HG02623 (cell line): ENCODE measurements at regions not wholly inside any gene's neighbourhood (a gene's known extent, or its start where the extent isn't known, plus 50 kb on each side); places are given as distances from the start of the nearest gene placed in this dataset.
"Not testable (repeated sequence)": the region's sequence is repeated elsewhere in the genome, so short reads cannot be mapped to it uniquely, and the experiment has no call there.

Experiments
- ATAC-seq: cut with Tn5 transposase; IDR thresholded peaks from one replicate; pipeline ENCODE4 v1.9.1; 2021; ENCODE audit warnings: moderate library complexity; ENCODE audit not compliant: unreplicated experiment

DNA sequence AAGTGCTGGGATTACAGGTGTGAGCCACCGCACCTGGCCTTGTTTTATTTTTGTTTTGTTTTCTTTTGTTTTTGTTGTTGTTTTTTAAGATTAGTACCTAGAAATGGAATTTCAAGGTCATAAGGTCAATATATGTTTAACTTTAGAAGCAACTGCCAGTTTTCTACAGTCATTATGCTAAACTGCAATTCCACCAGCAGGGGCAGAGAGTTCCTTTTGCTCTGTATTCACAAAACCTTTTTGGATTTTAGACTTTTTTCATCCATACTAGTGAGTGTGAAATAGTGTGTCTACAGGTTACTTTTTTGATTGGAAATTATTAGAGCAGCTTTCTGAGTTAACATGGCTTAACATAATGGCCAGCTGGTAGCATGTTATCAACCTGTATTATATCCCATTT is 580.6 kb downstream of the TRIML1 start:
- no peak for ATAC-seq

- ATAC-seq, result no peak
These were observed 583.7 kb downstream of the TRIML1 start for GRCh38 chr4:188722911-188723310.

- no peak for ATAC-seq
These were observed 588.5 kb downstream of the TRIML1 start for GRCh38 chr4:188727746-188728145.

DNA sequence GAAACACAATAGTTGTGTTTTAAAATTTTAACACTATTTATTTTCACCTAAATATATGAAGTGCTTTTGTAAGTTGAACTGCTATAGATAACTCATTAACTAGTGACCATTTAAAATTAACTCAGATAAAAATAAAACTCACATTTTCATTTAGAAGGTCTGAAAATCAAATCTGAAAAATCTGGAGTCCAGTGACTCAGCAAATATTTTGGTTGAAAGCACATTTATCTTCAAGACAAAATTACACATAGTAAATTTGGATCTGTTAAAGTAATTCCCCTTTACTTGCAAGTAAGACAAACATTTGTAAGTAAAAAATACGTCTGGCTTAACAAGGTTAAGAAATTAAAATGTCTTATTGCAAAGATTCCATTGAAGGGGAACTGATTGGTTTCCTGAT is 589.1 kb downstream of the TRIML1 start:
- no peak for ATAC-seq

- no peak for ATAC-seq
These were observed 592.9 kb downstream of the TRIML1 start for GRCh38 chr4:188732131-188732530.

DNA sequence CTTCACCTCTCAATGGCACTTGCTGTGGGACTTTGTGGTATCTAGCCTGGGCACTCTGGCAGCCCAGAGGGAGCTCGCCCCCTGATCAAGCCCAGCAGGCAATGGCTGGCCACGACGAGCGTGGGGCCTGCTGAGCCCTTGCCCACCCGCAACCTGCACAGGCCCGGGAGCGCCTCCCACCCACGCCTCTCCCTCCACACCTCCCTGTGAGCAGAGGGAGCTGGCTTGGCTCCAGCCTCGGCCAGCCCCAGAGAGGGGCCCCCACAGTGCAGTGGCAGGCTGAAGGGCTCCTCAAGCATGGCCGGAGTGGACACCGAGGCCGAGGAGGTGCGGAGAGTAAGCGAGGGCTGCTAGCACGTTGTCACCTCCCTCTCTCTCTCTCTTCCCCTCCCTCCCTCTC is 595.8 kb downstream of the TRIML1 start:
- ATAC-seq, result no peak

- ATAC-seq, result no peak
These were observed 598.2 kb downstream of the TRIML1 start for GRCh38 chr4:188737251-188738002.

DNA sequence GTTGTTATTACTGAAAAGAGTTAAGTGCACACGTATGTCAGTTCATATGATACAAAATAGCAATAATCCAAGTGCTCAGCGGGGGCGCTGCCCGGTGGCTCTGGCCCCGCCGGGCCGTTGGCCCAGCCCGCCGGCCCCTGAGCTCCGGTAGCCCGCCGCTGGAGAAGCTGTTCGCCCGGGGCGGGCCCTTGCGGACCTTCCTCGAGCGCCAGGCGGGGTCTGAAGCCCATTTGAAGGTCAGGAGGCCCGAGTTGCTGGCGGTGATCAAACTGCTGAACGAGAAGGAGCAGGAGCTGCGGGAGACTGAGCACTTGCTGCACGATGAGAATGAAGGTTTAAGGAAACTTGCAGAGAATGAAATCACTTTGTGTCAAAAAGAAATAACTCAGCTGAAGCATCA is 599.0 kb downstream of the TRIML1 start:
- ATAC-seq, result not testable (repeated sequence)

DNA sequence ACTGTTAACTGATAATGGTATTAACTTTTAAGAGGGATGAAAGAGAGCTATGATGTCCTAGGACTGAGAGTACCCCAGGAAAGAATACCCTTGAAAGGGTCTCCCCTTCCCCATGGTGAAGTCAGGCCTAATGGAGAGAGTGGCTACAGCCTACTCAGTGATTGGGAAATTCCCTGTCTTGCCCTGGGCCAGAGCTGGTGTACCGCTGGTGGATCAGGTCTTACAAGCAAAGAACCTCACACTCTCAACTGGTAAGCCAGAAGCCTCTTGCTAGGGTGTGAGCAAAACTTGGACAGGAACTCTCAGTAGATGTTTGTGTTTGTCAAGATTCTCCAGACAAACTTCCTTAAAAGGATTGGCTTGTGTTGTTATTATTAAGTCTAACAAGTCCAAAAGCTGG is 600.9 kb downstream of the TRIML1 start:
- not testable (repeated sequence) for ATAC-seq

DNA sequence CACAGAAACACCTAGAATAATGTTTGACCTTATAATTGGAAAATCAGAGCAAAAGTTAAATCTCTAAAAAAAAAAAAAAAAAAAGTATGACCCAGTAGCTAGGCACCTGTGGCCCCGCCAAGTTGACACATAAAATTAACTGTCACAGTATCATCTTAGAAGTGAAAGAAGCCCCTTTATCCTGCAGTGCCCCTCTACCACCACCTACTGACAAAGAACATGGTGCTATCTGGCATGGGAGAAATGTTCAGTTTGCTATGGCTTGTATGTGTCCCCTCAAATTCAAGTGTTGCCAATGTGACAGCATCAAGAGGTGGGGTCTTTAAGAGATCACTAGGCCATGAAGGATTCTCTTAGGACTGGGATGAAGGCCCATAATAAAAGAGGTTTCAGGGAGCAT is 601.5 kb downstream of the TRIML1 start:
- ATAC-seq, result not testable (repeated sequence)

GRCh38 chr4:188754372-188755002 is 615.2 kb downstream of the TRIML1 start:
- no peak for ATAC-seq

GRCh38 chr4:188767496-188767895 is 628.3 kb downstream of the TRIML1 start:
- ATAC-seq, result no peak

DNA sequence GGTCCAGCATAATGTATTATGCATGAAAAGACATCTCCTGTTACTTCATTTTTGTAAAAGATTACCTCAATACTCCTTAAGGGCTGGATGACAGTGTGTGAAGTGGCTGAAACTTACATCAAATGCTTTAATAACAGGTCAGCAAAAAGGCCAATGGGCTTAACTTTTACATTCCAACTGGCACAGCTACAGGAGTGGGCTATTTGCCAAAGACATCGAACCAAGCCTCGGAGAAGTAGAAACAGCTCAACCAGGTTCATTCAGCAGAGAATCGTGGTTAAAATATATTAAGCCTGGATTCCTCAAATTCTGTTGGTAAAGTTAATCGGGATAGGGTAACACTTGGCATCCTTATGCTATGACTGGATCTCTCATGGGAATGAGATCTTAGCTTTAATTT is 639.7 kb downstream of the TRIML1 start:
- ATAC-seq, result no peak

- no peak for ATAC-seq
These were observed 640.3 kb downstream of the TRIML1 start for GRCh38 chr4:188779581-188779980.

DNA sequence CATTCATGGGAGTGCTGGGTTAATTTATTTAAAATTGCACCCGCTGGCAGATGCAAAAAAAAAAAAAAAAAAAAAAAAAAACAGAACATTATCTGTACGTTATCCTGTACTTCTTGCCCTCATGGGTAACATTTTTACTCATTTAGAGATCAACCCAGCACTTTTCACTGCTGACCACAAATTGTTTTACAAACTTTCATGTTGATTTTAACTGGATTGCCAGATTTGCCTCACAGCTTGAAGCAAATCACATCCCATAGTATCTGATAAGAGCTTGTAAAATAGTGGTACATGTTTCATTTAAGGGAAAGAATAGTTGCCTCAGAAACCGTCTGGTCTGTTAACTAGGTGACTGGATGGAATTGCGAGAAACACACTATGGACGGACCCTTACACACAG is 640.8 kb downstream of the TRIML1 start:
- ATAC-seq, result no peak

DNA sequence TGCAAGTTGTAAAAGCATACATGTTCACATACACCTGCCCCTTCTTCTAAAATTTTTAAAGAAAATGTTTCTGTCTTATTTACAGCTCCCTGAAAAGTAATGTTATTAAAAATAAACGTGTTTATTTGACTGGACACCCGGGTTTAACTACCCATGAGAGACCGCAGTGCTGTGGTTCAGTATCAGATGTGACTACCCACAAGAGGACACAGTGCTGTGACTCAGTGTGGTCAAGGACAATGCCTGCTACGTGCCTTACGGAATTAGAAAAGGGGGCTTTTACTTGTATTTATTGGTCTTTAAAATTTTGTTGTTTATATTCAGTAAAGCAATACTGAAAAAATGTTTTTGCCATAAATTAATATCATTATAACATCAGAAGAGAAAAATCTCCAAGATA is 641.4 kb downstream of the TRIML1 start:
- no peak for ATAC-seq

DNA sequence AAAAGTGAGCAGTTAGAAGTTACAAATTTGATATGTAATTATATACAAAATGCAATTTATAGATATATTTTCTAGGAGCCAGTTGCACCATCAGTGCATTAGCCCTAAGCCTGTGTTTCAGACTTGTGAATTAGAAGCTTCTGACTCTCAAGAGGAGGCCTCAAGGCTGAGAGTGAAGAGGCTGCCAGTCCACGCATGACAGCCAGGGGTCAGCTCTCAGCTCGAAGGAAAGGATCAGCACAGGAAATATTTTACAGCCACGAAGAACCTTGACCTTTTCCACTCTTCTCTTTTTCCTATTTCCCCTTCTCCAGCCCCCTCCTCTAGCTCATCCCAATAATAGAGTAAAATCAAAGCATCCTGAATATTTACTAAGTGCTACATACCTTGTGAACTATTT is 642.4 kb downstream of the TRIML1 start:
- no peak for ATAC-seq

DNA sequence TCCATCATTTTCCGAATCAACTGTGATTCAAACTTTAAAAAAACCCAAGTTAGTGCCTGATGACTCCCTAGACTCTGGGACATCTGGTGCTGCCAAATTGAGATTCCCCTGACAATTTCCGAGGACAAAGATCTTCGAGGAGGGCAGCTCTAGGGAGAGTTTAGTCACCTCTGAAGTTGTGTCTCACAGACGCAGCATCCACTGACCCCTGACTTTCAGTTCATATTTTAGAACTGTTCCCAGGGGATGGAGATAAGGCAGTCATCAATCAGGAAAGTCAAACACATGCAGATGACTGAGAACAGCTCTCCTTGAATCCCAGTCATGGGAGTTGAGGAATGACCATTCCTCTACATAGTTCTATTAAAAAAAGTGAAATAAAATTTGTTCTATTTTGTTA is 643.9 kb downstream of the TRIML1 start:
- no peak for ATAC-seq

GRCh38 chr4:188783606-188784160 is 644.4 kb downstream of the TRIML1 start:
- no peak for ATAC-seq

GRCh38 chr4:188796600-188796999 is 657.4 kb downstream of the TRIML1 start:
- ATAC-seq, result not testable (repeated sequence)

- ATAC-seq, result not testable (repeated sequence)
These were observed 657.8 kb downstream of the TRIML1 start for GRCh38 chr4:188797011-188797410.

DNA sequence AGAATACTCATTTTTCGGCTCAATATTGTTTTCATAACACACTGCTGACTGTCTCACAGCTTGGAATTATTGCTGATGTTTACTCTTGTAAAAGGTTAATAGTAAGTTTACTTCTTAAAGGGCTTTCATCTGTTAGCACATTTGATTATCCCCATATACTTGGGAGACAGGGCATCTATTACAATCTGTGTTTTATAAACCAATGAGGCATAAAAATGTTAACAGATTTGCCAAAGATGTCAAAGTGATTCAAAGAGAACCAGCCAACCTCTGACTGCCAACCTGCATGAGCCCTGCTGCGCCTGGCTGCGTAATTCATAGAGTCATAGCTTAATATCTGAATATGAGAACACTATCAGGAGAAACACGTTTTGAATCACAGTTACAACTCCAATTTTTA is 665.6 kb downstream of the TRIML1 start:
- ATAC-seq, result no peak
